ENCODE measurements at regions not wholly inside any gene's neighbourhood (a gene's known extent, or its start where the extent isn't known, plus 50 kb on each side); places are given as distances from the start of the nearest gene placed in this dataset.

DNA sequence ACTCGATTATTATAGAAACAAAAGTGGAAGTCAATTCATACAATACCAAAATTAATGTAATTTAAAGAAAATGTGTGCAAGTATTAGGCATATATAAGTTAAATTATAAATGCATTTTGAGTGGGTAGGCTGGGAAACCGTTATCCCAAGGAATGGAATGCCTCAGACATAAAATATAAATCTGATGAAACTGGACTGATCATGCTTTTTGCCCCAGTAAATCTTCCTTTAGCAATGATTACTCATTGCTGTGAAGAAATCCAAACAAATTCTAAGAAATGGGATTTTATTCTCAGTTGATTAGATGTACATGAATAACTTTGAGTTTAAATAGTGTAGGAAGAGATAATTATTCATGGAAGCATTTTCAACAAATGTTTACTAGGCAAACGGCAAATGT is 185.5 kb upstream of the KCNMB2 start:
- TF ChIP-seq RXRA (IDR thresholded peaks at IDR 0.05) (no peak), RAD21 (IDR thresholded peaks at IDR 0.05) (no peak), EGR1 (IDR thresholded peaks at IDR 0.05; ENCODE audit: low read depth in 2 of 2) (no peak), JUND (IDR thresholded peaks at IDR 0.05) (no peak), NR2F2 (IDR thresholded peaks at IDR 0.05) (no peak), YY1 (IDR thresholded peaks at IDR 0.05) (no peak)
- TF ChIP-seq, protein P1, sequence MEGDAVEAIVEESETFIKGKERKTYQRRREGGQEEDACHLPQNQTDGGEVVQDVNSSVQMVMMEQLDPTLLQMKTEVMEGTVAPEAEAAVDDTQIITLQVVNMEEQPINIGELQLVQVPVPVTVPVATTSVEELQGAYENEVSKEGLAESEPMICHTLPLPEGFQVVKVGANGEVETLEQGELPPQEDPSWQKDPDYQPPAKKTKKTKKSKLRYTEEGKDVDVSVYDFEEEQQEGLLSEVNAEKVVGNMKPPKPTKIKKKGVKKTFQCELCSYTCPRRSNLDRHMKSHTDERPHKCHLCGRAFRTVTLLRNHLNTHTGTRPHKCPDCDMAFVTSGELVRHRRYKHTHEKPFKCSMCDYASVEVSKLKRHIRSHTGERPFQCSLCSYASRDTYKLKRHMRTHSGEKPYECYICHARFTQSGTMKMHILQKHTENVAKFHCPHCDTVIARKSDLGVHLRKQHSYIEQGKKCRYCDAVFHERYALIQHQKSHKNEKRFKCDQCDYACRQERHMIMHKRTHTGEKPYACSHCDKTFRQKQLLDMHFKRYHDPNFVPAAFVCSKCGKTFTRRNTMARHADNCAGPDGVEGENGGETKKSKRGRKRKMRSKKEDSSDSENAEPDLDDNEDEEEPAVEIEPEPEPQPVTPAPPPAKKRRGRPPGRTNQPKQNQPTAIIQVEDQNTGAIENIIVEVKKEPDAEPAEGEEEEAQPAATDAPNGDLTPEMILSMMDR (IDR thresholded peaks at IDR 0.05; ENCODE audit: low read depth, low read length, missing input control), result no peak
- TF ChIP-seq, protein P2, sequence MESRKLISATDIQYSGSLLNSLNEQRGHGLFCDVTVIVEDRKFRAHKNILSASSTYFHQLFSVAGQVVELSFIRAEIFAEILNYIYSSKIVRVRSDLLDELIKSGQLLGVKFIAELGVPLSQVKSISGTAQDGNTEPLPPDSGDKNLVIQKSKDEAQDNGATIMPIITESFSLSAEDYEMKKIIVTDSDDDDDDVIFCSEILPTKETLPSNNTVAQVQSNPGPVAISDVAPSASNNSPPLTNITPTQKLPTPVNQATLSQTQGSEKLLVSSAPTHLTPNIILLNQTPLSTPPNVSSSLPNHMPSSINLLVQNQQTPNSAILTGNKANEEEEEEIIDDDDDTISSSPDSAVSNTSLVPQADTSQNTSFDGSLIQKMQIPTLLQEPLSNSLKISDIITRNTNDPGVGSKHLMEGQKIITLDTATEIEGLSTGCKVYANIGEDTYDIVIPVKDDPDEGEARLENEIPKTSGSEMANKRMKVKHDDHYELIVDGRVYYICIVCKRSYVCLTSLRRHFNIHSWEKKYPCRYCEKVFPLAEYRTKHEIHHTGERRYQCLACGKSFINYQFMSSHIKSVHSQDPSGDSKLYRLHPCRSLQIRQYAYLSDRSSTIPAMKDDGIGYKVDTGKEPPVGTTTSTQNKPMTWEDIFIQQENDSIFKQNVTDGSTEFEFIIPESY (IDR thresholded peaks at IDR 0.05), result no peak
- TF ChIP-seq, protein P3, sequence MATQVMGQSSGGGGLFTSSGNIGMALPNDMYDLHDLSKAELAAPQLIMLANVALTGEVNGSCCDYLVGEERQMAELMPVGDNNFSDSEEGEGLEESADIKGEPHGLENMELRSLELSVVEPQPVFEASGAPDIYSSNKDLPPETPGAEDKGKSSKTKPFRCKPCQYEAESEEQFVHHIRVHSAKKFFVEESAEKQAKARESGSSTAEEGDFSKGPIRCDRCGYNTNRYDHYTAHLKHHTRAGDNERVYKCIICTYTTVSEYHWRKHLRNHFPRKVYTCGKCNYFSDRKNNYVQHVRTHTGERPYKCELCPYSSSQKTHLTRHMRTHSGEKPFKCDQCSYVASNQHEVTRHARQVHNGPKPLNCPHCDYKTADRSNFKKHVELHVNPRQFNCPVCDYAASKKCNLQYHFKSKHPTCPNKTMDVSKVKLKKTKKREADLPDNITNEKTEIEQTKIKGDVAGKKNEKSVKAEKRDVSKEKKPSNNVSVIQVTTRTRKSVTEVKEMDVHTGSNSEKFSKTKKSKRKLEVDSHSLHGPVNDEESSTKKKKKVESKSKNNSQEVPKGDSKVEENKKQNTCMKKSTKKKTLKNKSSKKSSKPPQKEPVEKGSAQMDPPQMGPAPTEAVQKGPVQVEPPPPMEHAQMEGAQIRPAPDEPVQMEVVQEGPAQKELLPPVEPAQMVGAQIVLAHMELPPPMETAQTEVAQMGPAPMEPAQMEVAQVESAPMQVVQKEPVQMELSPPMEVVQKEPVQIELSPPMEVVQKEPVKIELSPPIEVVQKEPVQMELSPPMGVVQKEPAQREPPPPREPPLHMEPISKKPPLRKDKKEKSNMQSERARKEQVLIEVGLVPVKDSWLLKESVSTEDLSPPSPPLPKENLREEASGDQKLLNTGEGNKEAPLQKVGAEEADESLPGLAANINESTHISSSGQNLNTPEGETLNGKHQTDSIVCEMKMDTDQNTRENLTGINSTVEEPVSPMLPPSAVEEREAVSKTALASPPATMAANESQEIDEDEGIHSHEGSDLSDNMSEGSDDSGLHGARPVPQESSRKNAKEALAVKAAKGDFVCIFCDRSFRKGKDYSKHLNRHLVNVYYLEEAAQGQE (IDR thresholded peaks at IDR 0.05), result no peak
